ENCODE measurements at regions not wholly inside any gene's neighbourhood (a gene's known extent, or its start where the extent isn't known, plus 50 kb on each side); places are given as distances from the start of the nearest gene placed in this dataset.

DNA sequence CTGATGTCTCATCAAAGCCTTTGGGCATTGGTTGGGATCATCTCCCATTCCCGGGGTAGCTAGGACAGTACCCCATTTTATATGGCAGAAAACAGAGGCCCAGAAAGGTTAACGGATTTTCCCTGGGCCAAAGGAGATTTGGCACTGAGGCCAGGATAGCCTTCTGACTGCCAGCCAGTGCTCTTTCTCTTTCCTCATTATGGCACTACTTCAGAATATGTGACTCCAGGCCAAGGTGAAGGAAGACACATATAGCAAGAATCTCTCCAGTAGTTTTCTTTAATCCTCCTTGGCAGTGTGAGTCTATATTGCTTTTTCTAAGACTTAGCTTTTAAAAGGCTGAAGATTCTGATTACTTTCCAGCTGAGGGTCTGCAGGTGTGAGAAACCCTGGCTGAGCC, 94.8 kb upstream of the AMOTL1 start:
- H3K36me3 ChIP-seq (ENCODE audit: control insufficient read depth in 2 of 2, insufficient read depth in 1 of 2, low read length in 2 of 2): no peaks in the 10 kb centered on the region
- H3K9me3 ChIP-seq (ENCODE audit: control insufficient read depth, insufficient read depth, low read depth, low read length): no peaks in the 10 kb centered on the region
- TF ChIP-seq ZNF433 (tag by site-specific recombination; IDR thresholded peaks at IDR 0.05; ENCODE audit: low read depth): no peak
- TF ChIP-seq MZF1 (tag by site-specific recombination; IDR thresholded peaks at IDR 0.05; ENCODE audit: borderline replicate concordance): no peak
- no peak for TF ChIP-seq ZNF112 (tag by site-specific recombination; IDR thresholded peaks at IDR 0.05)
- TF ChIP-seq ZNF521 (tag by site-specific recombination; IDR thresholded peaks at IDR 0.05): no peak
- TF ChIP-seq ZNF223 (tag by site-specific recombination; IDR thresholded peaks at IDR 0.05): no peak
- TF ChIP-seq ZNF623 (tag by site-specific recombination; IDR thresholded peaks at IDR 0.05): no peak
- TF ChIP-seq, protein P1, sequence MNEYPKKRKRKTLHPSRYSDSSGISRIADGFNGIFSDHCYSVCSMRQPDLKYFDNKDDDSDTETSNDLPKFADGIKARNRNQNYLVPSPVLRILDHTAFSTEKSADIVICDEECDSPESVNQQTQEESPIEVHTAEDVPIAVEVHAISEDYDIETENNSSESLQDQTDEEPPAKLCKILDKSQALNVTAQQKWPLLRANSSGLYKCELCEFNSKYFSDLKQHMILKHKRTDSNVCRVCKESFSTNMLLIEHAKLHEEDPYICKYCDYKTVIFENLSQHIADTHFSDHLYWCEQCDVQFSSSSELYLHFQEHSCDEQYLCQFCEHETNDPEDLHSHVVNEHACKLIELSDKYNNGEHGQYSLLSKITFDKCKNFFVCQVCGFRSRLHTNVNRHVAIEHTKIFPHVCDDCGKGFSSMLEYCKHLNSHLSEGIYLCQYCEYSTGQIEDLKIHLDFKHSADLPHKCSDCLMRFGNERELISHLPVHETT (tag by site-specific recombination; IDR thresholded peaks at IDR 0.05): no peak
- TF ChIP-seq, protein P2, sequence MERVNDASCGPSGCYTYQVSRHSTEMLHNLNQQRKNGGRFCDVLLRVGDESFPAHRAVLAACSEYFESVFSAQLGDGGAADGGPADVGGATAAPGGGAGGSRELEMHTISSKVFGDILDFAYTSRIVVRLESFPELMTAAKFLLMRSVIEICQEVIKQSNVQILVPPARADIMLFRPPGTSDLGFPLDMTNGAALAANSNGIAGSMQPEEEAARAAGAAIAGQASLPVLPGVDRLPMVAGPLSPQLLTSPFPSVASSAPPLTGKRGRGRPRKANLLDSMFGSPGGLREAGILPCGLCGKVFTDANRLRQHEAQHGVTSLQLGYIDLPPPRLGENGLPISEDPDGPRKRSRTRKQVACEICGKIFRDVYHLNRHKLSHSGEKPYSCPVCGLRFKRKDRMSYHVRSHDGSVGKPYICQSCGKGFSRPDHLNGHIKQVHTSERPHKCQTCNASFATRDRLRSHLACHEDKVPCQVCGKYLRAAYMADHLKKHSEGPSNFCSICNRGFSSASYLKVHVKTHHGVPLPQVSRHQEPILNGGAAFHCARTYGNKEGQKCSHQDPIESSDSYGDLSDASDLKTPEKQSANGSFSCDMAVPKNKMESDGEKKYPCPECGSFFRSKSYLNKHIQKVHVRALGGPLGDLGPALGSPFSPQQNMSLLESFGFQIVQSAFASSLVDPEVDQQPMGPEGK (tag by site-specific recombination; IDR thresholded peaks at IDR 0.05): no peak
- TF ChIP-seq ZNF214 (tag by site-specific recombination; IDR thresholded peaks at IDR 0.05; ENCODE audit: borderline replicate concordance): no peak
- TF ChIP-seq ZSCAN16 (tag by site-specific recombination; IDR thresholded peaks at IDR 0.05): no peak
- no peak for TF ChIP-seq ZSCAN23 (tag by site-specific recombination; IDR thresholded peaks at IDR 0.05)
- TF ChIP-seq, protein P3, sequence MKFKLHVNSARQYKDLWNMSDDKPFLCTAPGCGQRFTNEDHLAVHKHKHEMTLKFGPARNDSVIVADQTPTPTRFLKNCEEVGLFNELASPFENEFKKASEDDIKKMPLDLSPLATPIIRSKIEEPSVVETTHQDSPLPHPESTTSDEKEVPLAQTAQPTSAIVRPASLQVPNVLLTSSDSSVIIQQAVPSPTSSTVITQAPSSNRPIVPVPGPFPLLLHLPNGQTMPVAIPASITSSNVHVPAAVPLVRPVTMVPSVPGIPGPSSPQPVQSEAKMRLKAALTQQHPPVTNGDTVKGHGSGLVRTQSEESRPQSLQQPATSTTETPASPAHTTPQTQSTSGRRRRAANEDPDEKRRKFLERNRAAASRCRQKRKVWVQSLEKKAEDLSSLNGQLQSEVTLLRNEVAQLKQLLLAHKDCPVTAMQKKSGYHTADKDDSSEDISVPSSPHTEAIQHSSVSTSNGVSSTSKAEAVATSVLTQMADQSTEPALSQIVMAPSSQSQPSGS (tag by site-specific recombination; IDR thresholded peaks at IDR 0.05; ENCODE audit: low read depth): no peak
- TF ChIP-seq, protein P4, sequence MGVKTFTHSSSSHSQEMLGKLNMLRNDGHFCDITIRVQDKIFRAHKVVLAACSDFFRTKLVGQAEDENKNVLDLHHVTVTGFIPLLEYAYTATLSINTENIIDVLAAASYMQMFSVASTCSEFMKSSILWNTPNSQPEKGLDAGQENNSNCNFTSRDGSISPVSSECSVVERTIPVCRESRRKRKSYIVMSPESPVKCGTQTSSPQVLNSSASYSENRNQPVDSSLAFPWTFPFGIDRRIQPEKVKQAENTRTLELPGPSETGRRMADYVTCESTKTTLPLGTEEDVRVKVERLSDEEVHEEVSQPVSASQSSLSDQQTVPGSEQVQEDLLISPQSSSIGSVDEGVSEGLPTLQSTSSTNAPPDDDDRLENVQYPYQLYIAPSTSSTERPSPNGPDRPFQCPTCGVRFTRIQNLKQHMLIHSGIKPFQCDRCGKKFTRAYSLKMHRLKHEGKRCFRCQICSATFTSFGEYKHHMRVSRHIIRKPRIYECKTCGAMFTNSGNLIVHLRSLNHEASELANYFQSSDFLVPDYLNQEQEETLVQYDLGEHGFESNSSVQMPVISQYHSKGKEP (tag by site-specific recombination; IDR thresholded peaks at IDR 0.05): no peak
- TF ChIP-seq ZIC2 (tag by site-specific recombination; IDR thresholded peaks at IDR 0.05): no peak
- H3K27ac ChIP-seq (ENCODE audit: extremely low read depth, low read depth, low read length): no peak overlapping the region
- POLR2A ChIA-PET: interaction anchor here (1.0 kb wide), 1 partner anchor 210 kb away, joined by 3 read pairs; no protein-coding TSS in a partner anchor
- H3K4me3 ChIP-seq (ENCODE audit: low read depth, low read length): no peak overlapping the region
- H3K4me1 ChIP-seq (ENCODE audit: control insufficient read depth, insufficient read depth, low read length): no peaks in the 10 kb centered on the region
- CTCF ChIA-PET: interaction anchor here (0.5 to 0.9 kb wide), 2 partner anchors 10 to 797 kb away, joined by 3 read pairs; no protein-coding TSS in a partner anchor

DNA sequence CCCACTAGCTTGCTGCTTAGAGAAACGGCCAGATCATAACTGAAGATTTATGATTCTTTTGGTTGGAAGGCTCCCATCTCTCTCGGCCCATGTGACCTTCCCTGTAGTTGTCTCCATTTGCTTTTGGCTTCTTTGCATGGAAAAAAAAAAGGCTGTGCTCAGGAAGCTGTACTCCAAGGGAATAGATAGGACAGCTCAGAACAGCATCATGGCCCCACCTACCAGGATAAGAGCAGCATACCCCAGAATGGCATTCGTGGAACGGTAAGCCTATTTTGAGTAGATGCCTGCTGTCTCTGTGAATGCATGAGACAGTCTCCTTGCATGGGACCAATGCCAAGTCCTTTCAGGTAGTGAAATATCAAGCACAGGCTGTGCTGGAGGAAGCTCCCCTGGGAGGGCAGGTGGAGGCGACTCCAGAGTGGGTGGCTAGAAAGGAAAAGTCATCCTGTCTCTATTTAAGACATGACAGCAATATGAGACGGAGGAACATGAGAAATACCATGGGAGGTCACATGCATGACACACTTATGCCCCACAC, 94.1 kb upstream of the AMOTL1 start:
- Histone ChIP-seq H3K4me3 (ENCODE audit: low read depth, low read length) (no peak overlapping the region), H3K4me1 (ENCODE audit: control insufficient read depth, insufficient read depth, low read length) (no peaks in the 10 kb centered on the region), H3K9me3 (ENCODE audit: control insufficient read depth, insufficient read depth, low read depth, low read length) (no peaks in the 10 kb centered on the region), H3K27ac (ENCODE audit: extremely low read depth, low read depth, low read length) (no peak overlapping the region), H3K36me3 (ENCODE audit: control insufficient read depth in 2 of 2, insufficient read depth in 1 of 2, low read length in 2 of 2) (no peaks in the 10 kb centered on the region)
- ChIA-PET POLR2A (no interaction called here), CTCF (interaction anchor here (0.6 to 1.2 kb wide), 2 partner anchors 88 to 781 kb away, joined by 3 to 4 read pairs; no protein-coding TSS in a partner anchor)
- TF ChIP-seq, protein P5, sequence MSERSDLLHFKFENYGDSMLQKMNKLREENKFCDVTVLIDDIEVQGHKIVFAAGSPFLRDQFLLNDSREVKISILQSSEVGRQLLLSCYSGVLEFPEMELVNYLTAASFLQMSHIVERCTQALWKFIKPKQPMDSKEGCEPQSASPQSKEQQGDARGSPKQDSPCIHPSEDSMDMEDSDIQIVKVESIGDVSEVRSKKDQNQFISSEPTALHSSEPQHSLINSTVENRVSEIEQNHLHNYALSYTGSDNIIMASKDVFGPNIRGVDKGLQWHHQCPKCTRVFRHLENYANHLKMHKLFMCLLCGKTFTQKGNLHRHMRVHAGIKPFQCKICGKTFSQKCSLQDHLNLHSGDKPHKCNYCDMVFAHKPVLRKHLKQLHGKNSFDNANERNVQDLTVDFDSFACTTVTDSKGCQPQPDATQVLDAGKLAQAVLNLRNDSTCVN (tag by site-specific recombination; optimal IDR thresholded peaks at IDR 0.05): no peak
- TF ChIP-seq, protein P6, sequence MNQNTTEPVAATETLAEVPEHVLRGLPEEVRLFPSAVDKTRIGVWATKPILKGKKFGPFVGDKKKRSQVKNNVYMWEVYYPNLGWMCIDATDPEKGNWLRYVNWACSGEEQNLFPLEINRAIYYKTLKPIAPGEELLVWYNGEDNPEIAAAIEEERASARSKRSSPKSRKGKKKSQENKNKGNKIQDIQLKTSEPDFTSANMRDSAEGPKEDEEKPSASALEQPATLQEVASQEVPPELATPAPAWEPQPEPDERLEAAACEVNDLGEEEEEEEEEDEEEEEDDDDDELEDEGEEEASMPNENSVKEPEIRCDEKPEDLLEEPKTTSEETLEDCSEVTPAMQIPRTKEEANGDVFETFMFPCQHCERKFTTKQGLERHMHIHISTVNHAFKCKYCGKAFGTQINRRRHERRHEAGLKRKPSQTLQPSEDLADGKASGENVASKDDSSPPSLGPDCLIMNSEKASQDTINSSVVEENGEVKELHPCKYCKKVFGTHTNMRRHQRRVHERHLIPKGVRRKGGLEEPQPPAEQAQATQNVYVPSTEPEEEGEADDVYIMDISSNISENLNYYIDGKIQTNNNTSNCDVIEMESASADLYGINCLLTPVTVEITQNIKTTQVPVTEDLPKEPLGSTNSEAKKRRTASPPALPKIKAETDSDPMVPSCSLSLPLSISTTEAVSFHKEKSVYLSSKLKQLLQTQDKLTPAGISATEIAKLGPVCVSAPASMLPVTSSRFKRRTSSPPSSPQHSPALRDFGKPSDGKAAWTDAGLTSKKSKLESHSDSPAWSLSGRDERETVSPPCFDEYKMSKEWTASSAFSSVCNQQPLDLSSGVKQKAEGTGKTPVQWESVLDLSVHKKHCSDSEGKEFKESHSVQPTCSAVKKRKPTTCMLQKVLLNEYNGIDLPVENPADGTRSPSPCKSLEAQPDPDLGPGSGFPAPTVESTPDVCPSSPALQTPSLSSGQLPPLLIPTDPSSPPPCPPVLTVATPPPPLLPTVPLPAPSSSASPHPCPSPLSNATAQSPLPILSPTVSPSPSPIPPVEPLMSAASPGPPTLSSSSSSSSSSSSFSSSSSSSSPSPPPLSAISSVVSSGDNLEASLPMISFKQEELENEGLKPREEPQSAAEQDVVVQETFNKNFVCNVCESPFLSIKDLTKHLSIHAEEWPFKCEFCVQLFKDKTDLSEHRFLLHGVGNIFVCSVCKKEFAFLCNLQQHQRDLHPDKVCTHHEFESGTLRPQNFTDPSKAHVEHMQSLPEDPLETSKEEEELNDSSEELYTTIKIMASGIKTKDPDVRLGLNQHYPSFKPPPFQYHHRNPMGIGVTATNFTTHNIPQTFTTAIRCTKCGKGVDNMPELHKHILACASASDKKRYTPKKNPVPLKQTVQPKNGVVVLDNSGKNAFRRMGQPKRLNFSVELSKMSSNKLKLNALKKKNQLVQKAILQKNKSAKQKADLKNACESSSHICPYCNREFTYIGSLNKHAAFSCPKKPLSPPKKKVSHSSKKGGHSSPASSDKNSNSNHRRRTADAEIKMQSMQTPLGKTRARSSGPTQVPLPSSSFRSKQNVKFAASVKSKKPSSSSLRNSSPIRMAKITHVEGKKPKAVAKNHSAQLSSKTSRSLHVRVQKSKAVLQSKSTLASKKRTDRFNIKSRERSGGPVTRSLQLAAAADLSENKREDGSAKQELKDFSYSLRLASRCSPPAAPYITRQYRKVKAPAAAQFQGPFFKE (tag by site-specific recombination; IDR thresholded peaks at IDR 0.05; ENCODE audit: borderline replicate concordance): no peak
- TF ChIP-seq, protein P7, sequence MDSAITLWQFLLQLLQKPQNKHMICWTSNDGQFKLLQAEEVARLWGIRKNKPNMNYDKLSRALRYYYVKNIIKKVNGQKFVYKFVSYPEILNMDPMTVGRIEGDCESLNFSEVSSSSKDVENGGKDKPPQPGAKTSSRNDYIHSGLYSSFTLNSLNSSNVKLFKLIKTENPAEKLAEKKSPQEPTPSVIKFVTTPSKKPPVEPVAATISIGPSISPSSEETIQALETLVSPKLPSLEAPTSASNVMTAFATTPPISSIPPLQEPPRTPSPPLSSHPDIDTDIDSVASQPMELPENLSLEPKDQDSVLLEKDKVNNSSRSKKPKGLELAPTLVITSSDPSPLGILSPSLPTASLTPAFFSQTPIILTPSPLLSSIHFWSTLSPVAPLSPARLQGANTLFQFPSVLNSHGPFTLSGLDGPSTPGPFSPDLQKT (IDR thresholded peaks at IDR 0.05; ENCODE audit: borderline replicate concordance, low read depth, low read length): no peak
- TF ChIP-seq ZNF654 (tag by site-specific recombination; IDR thresholded peaks at IDR 0.05; ENCODE audit: low read depth) (no peak), WT1 (tag by site-specific recombination; IDR thresholded peaks at IDR 0.05) (no peak)
